Stimulated activated CD4-positive, alpha-beta T cell treated with anti-CD3 and anti-CD28 coated beads, Interleukin-15, amount 100 ng/mL, for 1 hour (primary cell): ENCODE measurements at regions not wholly inside any gene's neighbourhood (a gene's known extent, or its start where the extent isn't known, plus 50 kb on each side); places are given as distances from the start of the nearest gene placed in this dataset.
"Not testable (repeated sequence)": the region's sequence is repeated elsewhere in the genome, so short reads cannot be mapped to it uniquely, and the experiment has no call there.

Source experiments
- DNase-seq, 2 donors: peaks; one replicate each; pipeline ENCODE4 v3.0.0-alpha.2; 2020; ENCODE audit warnings: low read depth in 1 of 2, low spot score in 1 of 2

GRCh38 chr2:144798034-144798433 is 278.1 kb upstream of the ZEB2 start:
- DNase-seq: no peak

- DNase-seq: no peak
Observed at GRCh38 chr2:144796936-144797335, 277.0 kb upstream of the ZEB2 start.

- DNase-seq: no peak
Observed at GRCh38 chr2:144796164-144796563, 276.2 kb upstream of the ZEB2 start.

GRCh38 chr2:144785253-144785652 is 265.3 kb upstream of the ZEB2 start:
- DNase-seq: no peak

GRCh38 chr2:144780983-144781382 is 261.1 kb upstream of the ZEB2 start:
- no peak for DNase-seq

- no peak for DNase-seq
Observed at GRCh38 chr2:144776766-144777165, 256.8 kb upstream of the ZEB2 start.

- no peak for DNase-seq
Observed at GRCh38 chr2:144774809-144775208, 254.9 kb upstream of the ZEB2 start.

GRCh38 chr2:144771348-144771747 is 251.4 kb upstream of the ZEB2 start:
- DNase-seq: no peak

- no peak for DNase-seq
Observed at GRCh38 chr2:144770616-144771230, 250.8 kb upstream of the ZEB2 start.

GRCh38 chr2:144760939-144761338 is 241.0 kb upstream of the ZEB2 start:
- DNase-seq: not testable (repeated sequence)

GRCh38 chr2:144759746-144760145 is 239.8 kb upstream of the ZEB2 start:
- DNase-seq: no peak

GRCh38 chr2:144758196-144758595 is 238.3 kb upstream of the ZEB2 start:
- DNase-seq: not testable (repeated sequence)

GRCh38 chr2:144753416-144753815 is 233.5 kb upstream of the ZEB2 start:
- DNase-seq: no peak

- DNase-seq: no peak
Observed at GRCh38 chr2:144751142-144751905, 231.4 kb upstream of the ZEB2 start.

GRCh38 chr2:144749188-144749587 is 229.3 kb upstream of the ZEB2 start:
- DNase-seq: no peak

GRCh38 chr2:144748443-144748842 is 228.5 kb upstream of the ZEB2 start:
- no peak for DNase-seq

GRCh38 chr2:144747571-144747970 is 227.7 kb upstream of the ZEB2 start:
- no peak for DNase-seq

- no peak for DNase-seq
Observed at GRCh38 chr2:144745424-144745823, 225.5 kb upstream of the ZEB2 start.

- no peak for DNase-seq
Observed at GRCh38 chr2:144738749-144739148, 218.8 kb upstream of the ZEB2 start.

GRCh38 chr2:144730711-144731110 is 210.8 kb upstream of the ZEB2 start:
- no peak for DNase-seq

GRCh38 chr2:144724460-144724859 is 204.5 kb upstream of the ZEB2 start:
- not testable (repeated sequence) for DNase-seq

- no peak for DNase-seq
Observed at GRCh38 chr2:144718376-144718775, 198.5 kb upstream of the ZEB2 start.

- no peak for DNase-seq
Observed at GRCh38 chr2:144715992-144716391, 196.1 kb upstream of the ZEB2 start.
